ENCODE measurements at regions not wholly inside any gene's neighbourhood (a gene's known extent, or its start where the extent isn't known, plus 50 kb on each side); places are given as distances from the start of the nearest gene placed in this dataset.

GRCh38 chrX:80285131-80285773 is 135.0 kb upstream of the TENT5D start:
- TF ChIP-seq EZH2 (IDR thresholded peaks at IDR 0.05; ENCODE audit: insufficient read depth, low read length) = no peak
- TF ChIP-seq CTCF (IDR thresholded peaks at IDR 0.05; ENCODE audit: insufficient read depth, low read depth, low read length) = no peak
